ENCODE measurements at regions not wholly inside any gene's neighbourhood (a gene's known extent, or its start where the extent isn't known, plus 50 kb on each side); places are given as distances from the start of the nearest gene placed in this dataset.

DNA sequence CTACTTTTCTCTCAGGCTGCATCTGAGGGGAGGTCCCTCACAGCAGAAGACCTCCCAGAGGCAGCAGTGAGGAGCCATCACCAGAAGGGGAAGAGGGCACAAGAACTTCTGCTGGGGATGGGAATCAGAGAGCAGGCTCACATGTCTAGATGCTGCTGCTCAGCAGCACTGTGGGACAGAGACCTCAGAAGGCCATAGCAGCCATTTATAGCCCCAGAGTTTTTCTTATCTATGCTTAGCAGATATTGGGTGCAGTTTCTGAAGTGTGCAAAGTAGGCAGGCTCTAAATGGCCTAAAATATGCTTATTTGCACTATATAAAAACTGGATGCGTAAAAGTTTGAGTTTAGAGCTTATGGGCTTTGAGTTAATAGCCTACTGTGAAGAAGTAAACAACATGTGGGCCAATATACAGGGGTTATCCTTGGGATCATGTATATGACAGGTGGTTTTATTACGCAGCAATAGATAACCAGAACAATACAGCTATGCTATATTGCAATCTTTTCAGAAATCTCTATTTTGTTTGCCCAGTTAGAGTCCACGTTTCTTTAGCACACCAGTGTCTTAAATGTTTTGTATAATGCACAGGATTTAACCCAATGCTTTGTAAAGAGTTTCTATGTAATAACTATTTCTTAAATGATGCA lies 60.2 kb upstream of the TMEM244 start:
- TF ChIP-seq, protein P1, sequence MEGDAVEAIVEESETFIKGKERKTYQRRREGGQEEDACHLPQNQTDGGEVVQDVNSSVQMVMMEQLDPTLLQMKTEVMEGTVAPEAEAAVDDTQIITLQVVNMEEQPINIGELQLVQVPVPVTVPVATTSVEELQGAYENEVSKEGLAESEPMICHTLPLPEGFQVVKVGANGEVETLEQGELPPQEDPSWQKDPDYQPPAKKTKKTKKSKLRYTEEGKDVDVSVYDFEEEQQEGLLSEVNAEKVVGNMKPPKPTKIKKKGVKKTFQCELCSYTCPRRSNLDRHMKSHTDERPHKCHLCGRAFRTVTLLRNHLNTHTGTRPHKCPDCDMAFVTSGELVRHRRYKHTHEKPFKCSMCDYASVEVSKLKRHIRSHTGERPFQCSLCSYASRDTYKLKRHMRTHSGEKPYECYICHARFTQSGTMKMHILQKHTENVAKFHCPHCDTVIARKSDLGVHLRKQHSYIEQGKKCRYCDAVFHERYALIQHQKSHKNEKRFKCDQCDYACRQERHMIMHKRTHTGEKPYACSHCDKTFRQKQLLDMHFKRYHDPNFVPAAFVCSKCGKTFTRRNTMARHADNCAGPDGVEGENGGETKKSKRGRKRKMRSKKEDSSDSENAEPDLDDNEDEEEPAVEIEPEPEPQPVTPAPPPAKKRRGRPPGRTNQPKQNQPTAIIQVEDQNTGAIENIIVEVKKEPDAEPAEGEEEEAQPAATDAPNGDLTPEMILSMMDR (IDR thresholded peaks at IDR 0.05): no peak
- TF ChIP-seq POLR2A (IDR thresholded peaks at IDR 0.05): no peak
